Keratinocyte (primary cell): ENCODE measurements at regions not wholly inside any gene's neighbourhood (a gene's known extent, or its start where the extent isn't known, plus 50 kb on each side); places are given as distances from the start of the nearest gene placed in this dataset.

Experiments used
- DNase-seq: peaks from one replicate; pipeline ENCODE4 v3.0.0-alpha.2; 2011; ENCODE audit warnings: low read depth, missing footprints, low spot score
- FAIRE-seq: peaks from 2 replicates; lab custom pipeline; 2011; peaks lifted over from hg19 to GRCh38; lab: Jason Lieb, UNC
- H2AFZ ChIP-seq: 2 replicates; pipeline ENCODE4 v1.6.0; 2012; ENCODE audit warnings: low read length, control low read depth, inconsistent platforms; ENCODE audit not compliant: control insufficient read depth
- H3K27ac ChIP-seq: 2 replicates; pipeline ENCODE4 v1.5.1; 2011; ENCODE audit warnings: low read length; ENCODE audit not compliant: control insufficient read depth, insufficient read depth
- H3K27me3 ChIP-seq: 3 replicates; pipeline ENCODE4 v1.6.0; 2011; ENCODE audit warnings: low read length; ENCODE audit not compliant: control insufficient read depth, insufficient read depth; ENCODE audit errors: extremely low read depth
- H3K36me3 ChIP-seq, 2 experiments: 2 replicates in 1 of 2; 3 replicates in 1 of 2; pipeline ENCODE4 v1.5.1; 2011; ENCODE audit warnings: low read length in 2 of 2, mild to moderate bottlenecking in 1 of 2; ENCODE audit not compliant: control insufficient read depth in 2 of 2, insufficient read depth in 2 of 2; ENCODE audit errors: extremely low read depth in 1 of 2
- H3K4me1 ChIP-seq: 3 replicates; pipeline ENCODE4 v1.5.1; 2011; ENCODE audit warnings: low read length; ENCODE audit not compliant: control insufficient read depth, insufficient read depth; ENCODE audit errors: extremely low read depth
- H3K4me2 ChIP-seq: 3 replicates; pipeline ENCODE4 v1.6.0; 2011; ENCODE audit warnings: low read depth, low read length; ENCODE audit not compliant: control insufficient read depth, insufficient read depth; ENCODE audit errors: extremely low read depth
- H3K4me3 ChIP-seq, 3 experiments: fragments of 200-600 bp in 1 of 3; sonication (generic) in 1 of 3; 2 replicates in 2 of 3; 3 replicates in 1 of 3; pipeline ENCODE4 v1.5.1; 2011 to 2016; ENCODE audit warnings: low read length in 3 of 3, mild to moderate bottlenecking in 3 of 3, control low read depth in 2 of 3, inconsistent platforms in 1 of 3, low read depth in 1 of 3, mixed read lengths in 1 of 3, mixed run types in 1 of 3, moderate library complexity in 1 of 3; ENCODE audit not compliant: control insufficient read depth in 2 of 3, insufficient read depth in 2 of 3; ENCODE audit errors: extremely low read depth in 1 of 3
- H3K79me2 ChIP-seq: 2 replicates; pipeline ENCODE4 v1.6.0; 2012; ENCODE audit warnings: low read length; ENCODE audit not compliant: control insufficient read depth, insufficient read depth
- H3K9ac ChIP-seq: 3 replicates; pipeline ENCODE4 v1.6.0; 2011; ENCODE audit warnings: low read length; ENCODE audit not compliant: control insufficient read depth, insufficient read depth; ENCODE audit errors: extremely low read depth
- H3K9me1 ChIP-seq: 3 replicates; pipeline ENCODE4 v1.6.0; 2011; ENCODE audit warnings: low read length; ENCODE audit not compliant: control insufficient read depth, insufficient read depth; ENCODE audit errors: extremely low read depth
- H3K9me3 ChIP-seq: 2 replicates; pipeline ENCODE4 v1.5.1; 2012; ENCODE audit warnings: low read depth, low read length; ENCODE audit not compliant: control insufficient read depth
- H4K20me1 ChIP-seq: 3 replicates; pipeline ENCODE4 v1.6.0; 2011; ENCODE audit warnings: low read length; ENCODE audit not compliant: control insufficient read depth, insufficient read depth; ENCODE audit errors: extremely low read depth
- EZH2 ChIP-seq: IDR thresholded peaks from one replicate; pipeline ENCODE4 v1.6.1; 2012; ENCODE audit warnings: inconsistent platforms, mild to moderate bottlenecking, low read length, moderate library complexity
- dilution Hi-C: fragments of 300-500 bp; cut with MboI; formaldehyde crosslinking; loops from one replicate; pipeline ENCODE4 v1.7.0; 2020; ENCODE audit warnings: low sequenced_read_pairs; ENCODE audit not compliant: extremely low pct_ligation_motif_present
- TF ChIP-seq, protein P1 (sequence below), 3 experiments: IDR thresholded peaks in 1 of 3; conservative IDR thresholded peaks in 1 of 3; optimal IDR thresholded peaks in 1 of 3; 2 replicates in 2 of 3; 3 replicates in 1 of 3; pipeline versions ENCODE3 to v1.5.1; 2011; ENCODE audit warnings: low read length in 3 of 3, mild to moderate bottlenecking in 3 of 3, moderate library complexity in 2 of 3, control low read depth in 1 of 3, inconsistent platforms in 1 of 3; ENCODE audit not compliant: insufficient read depth in 2 of 3; ENCODE audit errors: extremely low read depth in 1 of 3

DNA sequence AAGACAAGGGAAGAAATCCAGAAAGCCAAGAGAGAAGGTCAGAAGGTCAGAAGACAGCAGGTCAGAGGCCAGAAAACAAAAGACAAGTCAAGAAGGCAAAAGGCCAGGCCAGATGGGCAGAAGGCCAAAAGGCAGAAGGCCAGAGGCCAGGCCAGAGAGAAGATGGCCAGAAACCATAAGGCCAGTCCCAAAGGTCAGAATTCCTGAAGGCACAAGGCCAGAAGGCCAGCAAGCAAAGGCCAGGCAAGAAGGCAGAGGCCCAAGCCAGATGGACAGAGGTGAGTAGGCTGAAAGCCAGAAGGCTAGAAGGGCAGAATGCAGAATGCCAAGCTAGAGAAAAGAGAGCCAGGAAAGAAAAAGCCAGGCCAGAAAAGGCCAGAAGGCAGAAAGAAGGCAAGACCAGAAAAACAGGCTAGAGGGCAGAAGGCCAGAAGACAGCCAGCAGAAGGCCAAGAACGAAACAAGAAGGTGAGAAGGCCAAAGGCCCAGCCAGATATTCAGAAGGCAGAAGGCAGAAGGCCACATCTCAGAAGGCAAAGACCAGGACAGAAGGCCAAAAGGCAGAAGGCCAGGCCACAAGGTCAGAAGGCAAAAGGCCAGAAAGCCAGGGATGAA is 186.3 kb downstream of the TUBA3C start:
- TF ChIP-seq, protein P1, sequence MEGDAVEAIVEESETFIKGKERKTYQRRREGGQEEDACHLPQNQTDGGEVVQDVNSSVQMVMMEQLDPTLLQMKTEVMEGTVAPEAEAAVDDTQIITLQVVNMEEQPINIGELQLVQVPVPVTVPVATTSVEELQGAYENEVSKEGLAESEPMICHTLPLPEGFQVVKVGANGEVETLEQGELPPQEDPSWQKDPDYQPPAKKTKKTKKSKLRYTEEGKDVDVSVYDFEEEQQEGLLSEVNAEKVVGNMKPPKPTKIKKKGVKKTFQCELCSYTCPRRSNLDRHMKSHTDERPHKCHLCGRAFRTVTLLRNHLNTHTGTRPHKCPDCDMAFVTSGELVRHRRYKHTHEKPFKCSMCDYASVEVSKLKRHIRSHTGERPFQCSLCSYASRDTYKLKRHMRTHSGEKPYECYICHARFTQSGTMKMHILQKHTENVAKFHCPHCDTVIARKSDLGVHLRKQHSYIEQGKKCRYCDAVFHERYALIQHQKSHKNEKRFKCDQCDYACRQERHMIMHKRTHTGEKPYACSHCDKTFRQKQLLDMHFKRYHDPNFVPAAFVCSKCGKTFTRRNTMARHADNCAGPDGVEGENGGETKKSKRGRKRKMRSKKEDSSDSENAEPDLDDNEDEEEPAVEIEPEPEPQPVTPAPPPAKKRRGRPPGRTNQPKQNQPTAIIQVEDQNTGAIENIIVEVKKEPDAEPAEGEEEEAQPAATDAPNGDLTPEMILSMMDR (optimal IDR thresholded peaks at IDR 0.05 in 1 of 3, IDR thresholded peaks at IDR 0.05 in 1 of 3, conservative IDR thresholded peaks at IDR 0.05 in 1 of 3; ENCODE audit: extremely low read depth in 1 of 3, insufficient read depth in 2 of 3, low read length in 3 of 3): no peak
- TF ChIP-seq EZH2: no peak
- H3K79me2 ChIP-seq: no peaks in the 10 kb centered on the region
- FAIRE-seq (no peak), DNase-seq (no peak)
- H3K9me1 ChIP-seq: no peaks in the 10 kb centered on the region
- H3K4me2 ChIP-seq: no peak overlapping the region
- no peak overlapping the region for H3K9ac ChIP-seq
- no peak overlapping the region for H3K27ac ChIP-seq
- no peaks in the 10 kb centered on the region for H3K27me3 ChIP-seq
- no peak overlapping the region for H2AFZ ChIP-seq
- peaks cover 2% of the 10 kb centered on the region for H3K4me1 ChIP-seq
- H4K20me1 ChIP-seq: no peaks in the 10 kb centered on the region
- dilution Hi-C loops: no loop called here
- no peaks in the 10 kb centered on the region for H3K36me3 ChIP-seq
- H3K4me3 ChIP-seq: no peak overlapping the region
- no peaks in the 10 kb centered on the region for H3K9me3 ChIP-seq

DNA sequence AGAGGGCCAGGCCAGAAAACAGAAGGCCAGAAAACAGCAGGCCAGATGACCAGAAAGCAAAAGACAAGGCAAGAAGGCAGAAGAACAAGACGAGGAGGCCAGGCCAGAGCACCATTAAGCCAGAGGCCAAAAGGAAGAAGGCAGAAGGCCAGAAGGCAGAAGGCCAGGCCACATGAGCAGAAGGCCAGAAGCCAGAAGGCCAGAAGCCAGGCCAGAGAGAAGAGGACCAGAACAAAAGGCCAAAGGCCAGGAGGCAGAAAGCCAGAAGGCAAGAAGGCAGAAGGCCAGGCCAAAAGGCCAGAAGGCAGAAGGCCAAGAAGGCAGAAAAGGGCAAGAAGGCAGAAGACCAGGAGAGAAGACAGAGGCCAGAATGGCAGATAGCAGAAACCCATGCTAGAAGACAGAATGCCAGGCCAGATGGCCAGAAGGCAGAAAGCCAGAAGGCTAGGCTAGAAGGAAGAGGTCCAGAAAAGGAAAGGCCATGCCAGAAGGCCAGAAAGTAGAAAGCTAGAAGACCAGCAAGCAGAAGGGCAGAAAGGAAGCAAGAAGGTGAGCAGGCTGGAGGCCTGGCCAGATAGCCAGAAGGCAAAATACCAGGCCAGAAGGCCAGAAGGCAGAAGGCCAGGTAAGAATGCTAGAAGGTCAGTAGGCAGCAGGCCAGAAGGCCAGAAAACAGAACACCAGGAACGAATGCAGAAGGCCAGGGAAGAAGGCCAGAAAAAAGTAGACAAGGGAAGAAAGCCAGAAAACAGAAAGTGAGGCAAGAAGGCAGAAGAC is 187.6 kb downstream of the TUBA3C start:
- Histone ChIP-seq H3K27ac (no peak overlapping the region), H3K9me3 (no peaks in the 10 kb centered on the region), H3K79me2 (no peaks in the 10 kb centered on the region), H4K20me1 (no peaks in the 10 kb centered on the region), H3K4me3 (no peak overlapping the region), H3K4me2 (no peak overlapping the region), H3K9me1 (no peaks in the 10 kb centered on the region), H3K27me3 (no peaks in the 10 kb centered on the region), H3K9ac (no peak overlapping the region), H3K4me1 (peaks cover 2% of the 10 kb centered on the region), H2AFZ (no peak overlapping the region), H3K36me3 (no peaks in the 10 kb centered on the region)
- TF ChIP-seq, protein P1 (optimal IDR thresholded peaks at IDR 0.05 in 1 of 3, IDR thresholded peaks at IDR 0.05 in 1 of 3, conservative IDR thresholded peaks at IDR 0.05 in 1 of 3; ENCODE audit: extremely low read depth in 1 of 3, insufficient read depth in 2 of 3, low read length in 3 of 3): no peak
- TF ChIP-seq EZH2: no peak
- FAIRE-seq (no peak), DNase-seq (no peak)
- dilution Hi-C loops: no loop called here
